Smooth muscle cell (in vitro differentiated cells): ENCODE measurements at regions not wholly inside any gene's neighbourhood (a gene's known extent, or its start where the extent isn't known, plus 50 kb on each side); places are given as distances from the start of the nearest gene placed in this dataset.
"Not testable (repeated sequence)": the region's sequence is repeated elsewhere in the genome, so short reads cannot be mapped to it uniquely, and the experiment has no call there.

Source experiments
- DNase-seq: peaks from one replicate; lab custom pipeline; 2025; ENCODE audit not compliant: unreplicated experiment; lab: John Stamatoyannopoulos, UW
- H2AFZ ChIP-seq: fragments of 200-600 bp; sonication (generic); 2 replicates; pipeline ENCODE4 v1.6.0; 2016; ENCODE audit warnings: antibody characterized with exemption, low read depth, mild to moderate bottlenecking
- H3F3A ChIP-seq: fragments of 200-600 bp; sonication (generic); 2 replicates; pipeline ENCODE4 v1.6.0; 2017; ENCODE audit warnings: antibody characterized with exemption, low read depth
- H3K27ac ChIP-seq: fragments of 200-600 bp; sonication (generic); 2 replicates; pipeline ENCODE4 v1.5.1; 2016; ENCODE audit warnings: low read depth, mild to moderate bottlenecking
- H3K27me3 ChIP-seq: fragments of 200-600 bp; sonication (generic); 2 replicates; pipeline ENCODE4 v1.6.1; 2016; ENCODE audit warnings: low read depth, mild to moderate bottlenecking
- H3K36me3 ChIP-seq: fragments of 200-600 bp; sonication (generic); 2 replicates; pipeline ENCODE4 v1.5.1; 2016; ENCODE audit warnings: low read depth
- H3K4me1 ChIP-seq: fragments of 200-600 bp; sonication (generic); 2 replicates; pipeline ENCODE4 v1.5.1; 2016; ENCODE audit warnings: low read depth
- H3K4me2 ChIP-seq: fragments of 200-600 bp; sonication (generic); 2 replicates; pipeline ENCODE4 v1.6.0; 2016; ENCODE audit warnings: mild to moderate bottlenecking
- H3K4me3 ChIP-seq: fragments of 200-600 bp; sonication (generic); 2 replicates; pipeline ENCODE4 v1.5.1; 2016; ENCODE audit warnings: mild to moderate bottlenecking
- H3K79me2 ChIP-seq: fragments of 200-600 bp; sonication (generic); 2 replicates; pipeline ENCODE4 v1.6.0; 2016; ENCODE audit warnings: low read depth, mild to moderate bottlenecking
- H3K9ac ChIP-seq: fragments of 200-600 bp; sonication (generic); 2 replicates; pipeline ENCODE4 v1.6.0; 2016; ENCODE audit warnings: low read depth
- H3K9me3 ChIP-seq: fragments of 200-600 bp; sonication (generic); replicated peaks from 2 replicates; pipeline ENCODE4 v1.5.1; 2016; ENCODE audit warnings: low read depth
- H4K20me1 ChIP-seq: fragments of 200-600 bp; sonication (generic); 2 replicates; pipeline ENCODE4 v1.6.0; 2016; ENCODE audit warnings: low read depth
- WGBS: methylation state at CpG from one replicate; pipeline ENCODE4 v1.1.7; 2016; ENCODE audit warnings: low lambda C conversion rate; 5-methylcytosine and 5-hydroxymethylcytosine counted together
- TF ChIP-seq, protein P1 (sequence below): fragments of 200-600 bp; sonication (generic); IDR thresholded peaks from 2 replicates; pipeline ENCODE4 v1.5.1; 2017; ENCODE audit warnings: borderline replicate concordance, mild to moderate bottlenecking, antibody characterized with exemption; ENCODE audit not compliant: insufficient read depth, poor library complexity, severe bottlenecking

DNA sequence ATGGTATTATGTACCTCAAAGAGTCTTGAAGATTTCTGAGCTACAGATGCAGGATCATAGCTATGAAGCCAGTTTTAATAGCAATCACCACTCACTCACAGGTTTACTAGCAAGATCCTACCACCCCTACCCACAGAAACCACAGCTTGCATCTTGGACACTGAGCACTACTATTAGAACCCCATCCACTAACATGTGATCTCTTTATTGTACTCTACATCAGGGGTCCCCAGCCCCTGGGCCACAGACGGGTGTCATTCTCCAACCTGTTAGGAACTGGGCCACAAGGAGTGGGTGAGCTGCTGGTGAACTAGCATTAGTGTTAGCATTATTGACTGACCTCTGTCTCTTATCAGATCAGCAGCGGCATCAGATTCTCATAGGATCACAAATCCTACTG lies 844.8 kb upstream of the CHORDC1 start:
- H3K9me3 ChIP-seq = no peaks in the 10 kb centered on the region
- H3K79me2 ChIP-seq = no peaks in the 10 kb centered on the region
- H3K36me3 ChIP-seq = no peaks in the 10 kb centered on the region
- no peak overlapping the region for H2AFZ ChIP-seq
- no peak overlapping the region for H3K4me2 ChIP-seq
- TF ChIP-seq, protein P1, sequence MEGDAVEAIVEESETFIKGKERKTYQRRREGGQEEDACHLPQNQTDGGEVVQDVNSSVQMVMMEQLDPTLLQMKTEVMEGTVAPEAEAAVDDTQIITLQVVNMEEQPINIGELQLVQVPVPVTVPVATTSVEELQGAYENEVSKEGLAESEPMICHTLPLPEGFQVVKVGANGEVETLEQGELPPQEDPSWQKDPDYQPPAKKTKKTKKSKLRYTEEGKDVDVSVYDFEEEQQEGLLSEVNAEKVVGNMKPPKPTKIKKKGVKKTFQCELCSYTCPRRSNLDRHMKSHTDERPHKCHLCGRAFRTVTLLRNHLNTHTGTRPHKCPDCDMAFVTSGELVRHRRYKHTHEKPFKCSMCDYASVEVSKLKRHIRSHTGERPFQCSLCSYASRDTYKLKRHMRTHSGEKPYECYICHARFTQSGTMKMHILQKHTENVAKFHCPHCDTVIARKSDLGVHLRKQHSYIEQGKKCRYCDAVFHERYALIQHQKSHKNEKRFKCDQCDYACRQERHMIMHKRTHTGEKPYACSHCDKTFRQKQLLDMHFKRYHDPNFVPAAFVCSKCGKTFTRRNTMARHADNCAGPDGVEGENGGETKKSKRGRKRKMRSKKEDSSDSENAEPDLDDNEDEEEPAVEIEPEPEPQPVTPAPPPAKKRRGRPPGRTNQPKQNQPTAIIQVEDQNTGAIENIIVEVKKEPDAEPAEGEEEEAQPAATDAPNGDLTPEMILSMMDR = no peak
- H3K27ac ChIP-seq = no peak overlapping the region
- H3K4me1 ChIP-seq = no peaks in the 10 kb centered on the region
- no peak overlapping the region for H3K9ac ChIP-seq
- H3K4me3 ChIP-seq = no peak overlapping the region
- H3K27me3 ChIP-seq = no peaks in the 10 kb centered on the region
- DNase-seq = no peak
- H4K20me1 ChIP-seq = no peaks in the 10 kb centered on the region
- no peaks in the 10 kb centered on the region for H3F3A ChIP-seq
- 73% methylated on average over 2 of the region's 2 CpGs for WGBS

DNA sequence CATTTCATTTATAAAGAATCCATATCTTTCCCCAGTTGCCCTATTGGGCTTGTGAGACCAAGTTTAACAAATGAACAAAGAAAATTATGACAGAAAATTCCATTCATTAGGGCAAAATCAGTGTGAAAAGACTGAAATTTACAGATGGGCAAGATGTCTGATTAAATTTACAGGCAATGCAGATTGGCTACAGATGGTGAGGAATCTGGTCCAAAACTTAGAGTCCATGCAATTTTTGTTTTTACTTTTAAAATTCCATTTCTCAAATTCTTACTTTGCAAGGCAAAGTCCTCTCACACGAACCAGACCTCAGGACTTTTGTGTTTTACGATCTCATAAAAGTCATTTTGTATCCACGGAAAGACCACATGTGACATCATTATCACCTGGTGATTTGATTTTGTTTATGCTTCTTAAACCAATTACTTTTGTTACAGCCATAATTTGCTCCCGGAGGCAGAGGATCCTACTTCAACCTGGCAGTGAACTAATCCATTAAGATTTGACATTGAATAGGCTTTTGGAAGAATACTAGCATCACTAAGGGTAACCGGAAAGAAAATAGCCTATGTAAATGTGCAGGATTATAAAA lies 843.7 kb upstream of the CHORDC1 start:
- whole genome bisulfite sequencing = 41% methylated on average over 5 of the region's 5 CpGs
- Histone ChIP-seq H3K9me3 (no peaks in the 10 kb centered on the region), H3K9ac (no peak overlapping the region), H3K4me2 (no peak overlapping the region), H3K4me3 (no peak overlapping the region), H3K27me3 (no peaks in the 10 kb centered on the region), H4K20me1 (no peaks in the 10 kb centered on the region), H3K4me1 (no peaks in the 10 kb centered on the region), H2AFZ (no peak overlapping the region), H3F3A (no peaks in the 10 kb centered on the region), H3K27ac (no peak overlapping the region), H3K36me3 (no peaks in the 10 kb centered on the region), H3K79me2 (no peaks in the 10 kb centered on the region)
- DNase-seq = no peak
- TF ChIP-seq, protein P1 = no peak

DNA sequence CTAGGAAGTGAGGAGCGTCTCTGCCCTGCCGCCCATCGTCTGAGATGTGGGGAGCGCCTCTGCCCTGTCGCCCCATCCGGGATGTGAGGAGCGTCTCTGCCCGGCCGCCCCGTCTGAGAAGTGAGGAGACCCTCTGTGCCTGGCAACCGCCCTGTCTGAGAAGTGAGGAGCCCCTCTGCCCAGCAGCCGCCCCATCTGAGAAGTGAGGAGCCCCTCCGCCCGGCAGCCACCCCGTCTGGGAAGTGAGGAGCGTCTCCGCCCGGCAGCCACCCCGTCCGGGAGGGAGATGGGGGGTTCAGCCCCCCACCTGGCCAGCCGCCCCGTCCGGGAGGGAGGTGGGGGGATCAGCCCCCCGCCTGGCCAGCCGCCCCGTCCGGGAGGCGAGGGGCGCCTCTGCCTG lies 840.5 kb upstream of the CHORDC1 start:
- H3K79me2 ChIP-seq, H3F3A ChIP-seq, H3K4me1 ChIP-seq, H3K9ac ChIP-seq, H4K20me1 ChIP-seq, H3K9me3 ChIP-seq, H2AFZ ChIP-seq, H3K36me3 ChIP-seq, H3K4me2 ChIP-seq, H3K4me3 ChIP-seq, DNase-seq, H3K27me3 ChIP-seq, H3K27ac ChIP-seq: not testable (repeated sequence)
- WGBS = 93% methylated on average over 15 of the region's 29 CpGs

DNA sequence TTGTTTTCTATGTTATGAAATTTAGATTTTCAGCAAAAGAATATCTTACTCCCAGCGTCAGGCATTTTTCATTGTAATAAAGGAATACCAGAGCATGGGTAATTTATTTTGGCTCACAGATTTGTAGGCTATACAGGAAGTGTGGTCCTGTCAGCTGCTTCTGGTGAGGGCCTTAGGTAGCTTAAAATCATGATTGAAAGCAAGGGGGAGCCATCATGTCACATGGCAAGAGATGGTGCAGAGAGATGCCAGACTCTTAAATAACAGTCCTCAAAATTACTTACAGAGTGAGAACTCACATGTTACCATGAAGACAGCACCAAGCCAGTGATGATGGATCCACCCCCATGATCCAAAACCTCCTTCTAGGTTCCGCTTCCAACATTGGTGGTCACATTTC lies 825.0 kb upstream of the CHORDC1 start:
- no peaks in the 10 kb centered on the region for H3F3A ChIP-seq
- no peaks in the 10 kb centered on the region for H3K36me3 ChIP-seq
- H2AFZ ChIP-seq = no peak overlapping the region
- H4K20me1 ChIP-seq = no peaks in the 10 kb centered on the region
- no peak overlapping the region for H3K9ac ChIP-seq
- no peak for DNase-seq
- H3K4me3 ChIP-seq = no peak overlapping the region
- H3K4me2 ChIP-seq = no peak overlapping the region
- H3K9me3 ChIP-seq = no peaks in the 10 kb centered on the region
- TF ChIP-seq, protein P1 = no peak
- H3K79me2 ChIP-seq = no peaks in the 10 kb centered on the region
- H3K4me1 ChIP-seq = no peaks in the 10 kb centered on the region
- 88% methylated on average over 2 of the region's 2 CpGs for WGBS
- no peaks in the 10 kb centered on the region for H3K27me3 ChIP-seq
- no peak overlapping the region for H3K27ac ChIP-seq
